OCI-LY1 (cell line): ENCODE measurements at regions not wholly inside any gene's neighbourhood (a gene's known extent, or its start where the extent isn't known, plus 50 kb on each side); places are given as distances from the start of the nearest gene placed in this dataset.

Source experiments
- EZH2 ChIP-seq: fragments of 200-600 bp; sonication (generic), shearing (Covaris generic); IDR thresholded peaks from 2 replicates; pipeline ENCODE4 v1.8.0; 2017; ENCODE audit warnings: borderline replicate concordance, mixed run types, mild to moderate bottlenecking, antibody characterized with exemption, low read length, moderate library complexity, mixed read lengths
- TF ChIP-seq, protein P1 (sequence below): fragments of 200-600 bp; sonication (generic), shearing (Covaris generic); IDR thresholded peaks from 2 replicates; pipeline ENCODE4 v1.5.1; 2017; ENCODE audit warnings: mild to moderate bottlenecking, antibody characterized with exemption, low read length, moderate library complexity, mixed read lengths

DNA sequence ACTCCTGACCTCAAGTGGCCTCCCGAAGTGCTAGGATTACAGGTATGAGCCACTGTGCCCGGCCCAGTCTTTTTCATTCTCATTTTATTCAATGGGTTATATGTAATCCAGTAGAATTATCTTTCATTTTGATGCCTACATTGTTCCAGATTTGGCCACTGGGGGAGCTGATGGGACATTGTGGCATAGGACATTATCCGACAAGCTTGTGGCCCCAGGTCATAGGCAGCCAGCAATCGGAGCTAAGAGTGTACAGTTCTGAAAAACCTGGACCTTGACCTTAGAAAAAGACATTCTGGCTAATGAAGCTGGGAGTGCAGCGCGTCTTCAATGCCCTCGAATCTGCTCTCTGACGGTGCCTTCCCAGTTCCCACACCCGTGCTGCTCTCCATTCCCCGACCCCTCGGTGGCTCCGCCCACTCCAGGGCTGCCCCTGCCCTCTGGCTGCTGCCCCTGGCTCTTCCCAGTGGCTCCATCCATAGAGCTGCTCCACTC, 108.7 kb downstream of the TEX29 start:
- TF ChIP-seq, protein P1, sequence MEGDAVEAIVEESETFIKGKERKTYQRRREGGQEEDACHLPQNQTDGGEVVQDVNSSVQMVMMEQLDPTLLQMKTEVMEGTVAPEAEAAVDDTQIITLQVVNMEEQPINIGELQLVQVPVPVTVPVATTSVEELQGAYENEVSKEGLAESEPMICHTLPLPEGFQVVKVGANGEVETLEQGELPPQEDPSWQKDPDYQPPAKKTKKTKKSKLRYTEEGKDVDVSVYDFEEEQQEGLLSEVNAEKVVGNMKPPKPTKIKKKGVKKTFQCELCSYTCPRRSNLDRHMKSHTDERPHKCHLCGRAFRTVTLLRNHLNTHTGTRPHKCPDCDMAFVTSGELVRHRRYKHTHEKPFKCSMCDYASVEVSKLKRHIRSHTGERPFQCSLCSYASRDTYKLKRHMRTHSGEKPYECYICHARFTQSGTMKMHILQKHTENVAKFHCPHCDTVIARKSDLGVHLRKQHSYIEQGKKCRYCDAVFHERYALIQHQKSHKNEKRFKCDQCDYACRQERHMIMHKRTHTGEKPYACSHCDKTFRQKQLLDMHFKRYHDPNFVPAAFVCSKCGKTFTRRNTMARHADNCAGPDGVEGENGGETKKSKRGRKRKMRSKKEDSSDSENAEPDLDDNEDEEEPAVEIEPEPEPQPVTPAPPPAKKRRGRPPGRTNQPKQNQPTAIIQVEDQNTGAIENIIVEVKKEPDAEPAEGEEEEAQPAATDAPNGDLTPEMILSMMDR = peak; percentile 66
- TF ChIP-seq EZH2 = no peak
